Testis (tissue), 2 donors: ENCODE measurements at regions not wholly inside any gene's neighbourhood (a gene's known extent, or its start where the extent isn't known, plus 50 kb on each side); places are given as distances from the start of the nearest gene placed in this dataset.

Source experiments
- CTCF ChIP-seq, 3 experiments: fragments of 450-650 bp in 2 of 3; fragments of 200-600 bp in 1 of 3; sonication (generic) in 1 of 3; IDR thresholded peaks; one replicate each; pipeline ENCODE4 v1.5.1; 2016 to 2019; ENCODE audit warnings: antibody characterized with exemption in 3 of 3, mild to moderate bottlenecking in 2 of 3, moderate library complexity in 1 of 3
- POLR2A ChIP-seq: fragments of 450-650 bp; IDR thresholded peaks from one replicate; pipeline ENCODE4 v1.6.1; 2017; ENCODE audit warnings: antibody characterized with exemption, mild to moderate bottlenecking, moderate library complexity

- TF ChIP-seq CTCF (IDR thresholded peaks at IDR 0.05), result no peak
- TF ChIP-seq POLR2A, result no peak
Observed at GRCh38 chr3:117145677-117146076, 436.1 kb downstream of the TUSC7 start.
